AG10803 (cell line): ENCODE measurements at regions not wholly inside any gene's neighbourhood (a gene's known extent, or its start where the extent isn't known, plus 50 kb on each side); places are given as distances from the start of the nearest gene placed in this dataset.
"Not testable (repeated sequence)": the region's sequence is repeated elsewhere in the genome, so short reads cannot be mapped to it uniquely, and the experiment has no call there.

Experiments
- DNase-seq: peaks from one replicate; pipeline ENCODE4 v3.0.0; 2010; ENCODE audit warnings: low read depth
- H3K4me3 ChIP-seq: 2 replicates; pipeline ENCODE4 v1.5.1; 2011; ENCODE audit warnings: mild to moderate bottlenecking, low read length, control low read depth
- TF ChIP-seq, protein P1 (sequence below): conservative IDR thresholded peaks from 2 replicates; pipeline ENCODE4 v1.5.1; 2011; ENCODE audit warnings: mild to moderate bottlenecking, low read length, control low read depth, inconsistent platforms

DNA sequence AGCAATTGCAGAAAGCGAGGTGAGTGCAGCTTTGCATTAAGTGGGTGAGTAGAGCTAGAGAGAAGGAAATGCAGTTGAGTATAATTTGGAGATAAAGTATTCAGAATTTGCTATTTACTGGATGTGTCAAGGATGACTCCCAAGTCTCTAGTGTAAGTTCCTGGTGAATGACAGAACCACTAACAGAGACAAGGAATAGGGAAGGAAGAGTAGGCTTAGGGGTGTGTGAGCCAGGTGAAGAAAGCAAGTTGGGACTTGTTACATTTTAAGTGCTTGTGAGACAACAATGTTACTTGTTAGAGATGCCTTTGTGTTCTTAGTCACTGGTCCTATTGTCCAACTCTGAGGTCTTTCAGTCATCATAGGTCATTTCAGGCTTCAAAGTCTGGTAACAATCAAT, 70.8 kb downstream of the TBC1D26 start:
- H3K4me3 ChIP-seq, DNase-seq: not testable (repeated sequence)

DNA sequence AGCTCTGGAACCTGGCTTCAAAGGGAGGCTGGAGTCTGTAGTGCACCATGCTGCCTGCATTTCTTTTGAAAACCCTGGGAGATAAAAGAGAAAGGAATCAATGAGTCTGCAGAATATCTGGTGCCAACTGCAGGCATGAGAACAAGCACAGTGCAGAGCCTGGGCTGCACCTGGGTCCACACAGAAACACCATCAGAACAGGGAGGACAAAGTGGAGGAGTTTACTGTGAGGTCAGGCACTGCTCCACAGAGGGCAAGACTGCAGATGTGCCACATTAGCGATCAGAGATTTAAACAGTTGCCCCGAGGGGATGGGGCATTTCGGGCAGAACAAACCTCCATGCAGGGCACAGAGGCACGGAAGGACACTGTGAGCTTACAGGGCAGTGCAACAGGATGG, 74.7 kb downstream of the TBC1D26 start:
- H3K4me3 ChIP-seq, DNase-seq: not testable (repeated sequence)

DNA sequence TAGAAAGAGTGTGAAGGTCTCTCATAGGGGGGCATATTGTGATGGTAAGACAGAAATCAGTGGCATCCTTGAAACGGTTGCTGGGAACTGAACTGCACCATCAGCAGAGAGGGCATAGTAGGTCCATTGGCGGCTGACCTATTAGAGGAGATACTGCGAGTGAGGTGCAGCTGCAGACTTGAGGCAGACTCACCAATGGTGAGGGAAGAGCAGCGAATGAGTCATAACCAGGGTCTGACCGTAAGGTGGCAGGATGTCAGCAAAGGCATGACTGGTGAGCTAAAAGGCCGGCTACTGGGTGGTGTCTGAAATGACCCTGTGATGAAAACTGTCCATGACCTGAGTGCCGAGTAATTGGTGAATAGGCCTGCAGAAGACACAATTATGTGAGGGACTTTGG, 81.3 kb downstream of the TBC1D26 start:
- H3K4me3 ChIP-seq, DNase-seq: not testable (repeated sequence)

DNA sequence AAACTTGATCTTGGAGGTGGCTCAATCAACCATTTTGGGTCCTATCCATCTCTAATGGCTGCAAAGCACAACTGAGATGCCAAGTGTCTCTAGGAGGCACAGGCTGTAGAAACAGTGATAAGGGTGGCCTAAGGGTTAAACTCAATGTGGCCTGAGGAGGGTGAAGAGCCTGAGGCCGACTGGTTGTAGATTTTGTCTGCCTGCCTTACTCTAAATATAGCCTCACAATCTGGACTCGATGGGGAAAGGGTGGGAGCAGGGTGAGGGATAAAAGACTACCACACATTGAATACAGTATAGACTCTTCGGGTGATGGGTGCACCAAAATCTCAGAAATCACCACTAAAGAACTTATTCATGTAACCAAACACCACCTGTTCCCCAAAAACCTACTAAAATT, 81.9 kb downstream of the TBC1D26 start:
- not testable (repeated sequence) for DNase-seq, H3K4me3 ChIP-seq

DNA sequence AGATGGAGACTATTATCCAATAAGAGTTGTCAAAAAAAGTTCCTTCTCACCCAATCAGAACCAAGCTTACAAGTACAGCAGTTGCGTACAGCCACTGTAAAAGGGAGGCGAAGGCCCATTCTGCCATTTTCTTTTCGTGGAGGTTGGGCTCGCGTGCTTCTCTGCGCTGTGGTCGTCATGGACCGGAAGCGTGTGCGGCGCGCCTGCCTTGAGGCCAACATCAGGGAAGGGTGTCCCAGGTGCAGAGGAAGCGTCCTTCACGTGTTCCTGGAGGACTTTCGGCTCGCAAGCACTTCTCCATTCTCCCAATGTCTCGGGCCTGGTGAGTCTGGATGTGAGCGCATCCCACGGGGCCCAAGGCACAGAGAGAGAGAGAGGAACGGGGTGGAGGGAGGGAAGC, 85.8 kb downstream of the TBC1D26 start:
- H3K4me3 ChIP-seq, DNase-seq: not testable (repeated sequence)

DNA sequence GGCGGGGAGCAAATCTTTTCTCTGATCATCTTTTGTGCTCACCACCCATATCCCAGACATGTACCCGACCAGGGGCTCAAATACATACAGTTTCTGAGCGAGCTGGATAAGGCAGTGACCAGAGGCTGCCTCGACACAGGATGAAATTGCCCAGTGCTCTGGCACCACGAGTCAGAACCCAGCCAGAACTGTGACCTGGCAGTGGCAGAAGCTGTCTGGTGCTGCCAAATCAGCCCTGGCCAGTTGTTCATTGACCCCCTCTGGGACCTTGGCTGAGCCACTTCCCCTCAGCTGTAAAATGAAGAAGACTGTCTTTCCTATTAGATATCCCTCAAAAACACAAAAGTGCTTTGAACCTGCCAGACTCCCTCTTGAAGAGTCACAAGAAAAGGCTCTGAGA, 90.2 kb downstream of the TBC1D26 start:
- not testable (repeated sequence) for H3K4me3 ChIP-seq, DNase-seq

DNA sequence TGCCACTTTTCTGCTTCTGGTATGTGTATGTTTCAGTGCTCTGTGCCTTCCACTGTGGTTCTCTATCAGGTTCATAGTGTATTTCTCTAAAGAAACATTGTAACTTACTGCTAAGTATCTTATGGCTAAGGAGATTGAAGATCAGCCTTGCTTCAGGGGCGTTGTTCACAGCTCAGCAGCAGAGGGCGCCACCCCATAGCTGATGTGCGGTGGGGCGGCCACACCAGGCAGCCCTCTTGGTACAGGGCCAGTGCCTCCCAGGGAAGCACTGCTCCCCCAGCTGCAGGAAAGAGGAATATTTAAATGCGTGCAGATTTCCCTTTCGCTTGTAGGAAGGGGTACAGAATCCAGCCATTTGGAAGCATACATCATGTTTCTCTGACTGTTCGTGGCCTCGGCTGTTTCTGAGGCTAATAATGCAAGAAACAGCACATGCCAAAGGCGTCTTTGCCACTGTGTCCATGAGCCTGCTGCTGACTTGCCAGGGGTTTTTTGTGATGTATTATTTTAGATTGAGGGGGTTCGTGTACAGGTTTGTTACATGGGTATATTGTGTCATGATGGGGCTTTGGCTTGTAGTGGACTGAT, 96.7 kb downstream of the TBC1D26 start:
- H3K4me3 ChIP-seq = not testable (repeated sequence)
- peak; percentile 66 for DNase-seq
- TF ChIP-seq, protein P1, sequence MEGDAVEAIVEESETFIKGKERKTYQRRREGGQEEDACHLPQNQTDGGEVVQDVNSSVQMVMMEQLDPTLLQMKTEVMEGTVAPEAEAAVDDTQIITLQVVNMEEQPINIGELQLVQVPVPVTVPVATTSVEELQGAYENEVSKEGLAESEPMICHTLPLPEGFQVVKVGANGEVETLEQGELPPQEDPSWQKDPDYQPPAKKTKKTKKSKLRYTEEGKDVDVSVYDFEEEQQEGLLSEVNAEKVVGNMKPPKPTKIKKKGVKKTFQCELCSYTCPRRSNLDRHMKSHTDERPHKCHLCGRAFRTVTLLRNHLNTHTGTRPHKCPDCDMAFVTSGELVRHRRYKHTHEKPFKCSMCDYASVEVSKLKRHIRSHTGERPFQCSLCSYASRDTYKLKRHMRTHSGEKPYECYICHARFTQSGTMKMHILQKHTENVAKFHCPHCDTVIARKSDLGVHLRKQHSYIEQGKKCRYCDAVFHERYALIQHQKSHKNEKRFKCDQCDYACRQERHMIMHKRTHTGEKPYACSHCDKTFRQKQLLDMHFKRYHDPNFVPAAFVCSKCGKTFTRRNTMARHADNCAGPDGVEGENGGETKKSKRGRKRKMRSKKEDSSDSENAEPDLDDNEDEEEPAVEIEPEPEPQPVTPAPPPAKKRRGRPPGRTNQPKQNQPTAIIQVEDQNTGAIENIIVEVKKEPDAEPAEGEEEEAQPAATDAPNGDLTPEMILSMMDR = peak; percentile 68

DNA sequence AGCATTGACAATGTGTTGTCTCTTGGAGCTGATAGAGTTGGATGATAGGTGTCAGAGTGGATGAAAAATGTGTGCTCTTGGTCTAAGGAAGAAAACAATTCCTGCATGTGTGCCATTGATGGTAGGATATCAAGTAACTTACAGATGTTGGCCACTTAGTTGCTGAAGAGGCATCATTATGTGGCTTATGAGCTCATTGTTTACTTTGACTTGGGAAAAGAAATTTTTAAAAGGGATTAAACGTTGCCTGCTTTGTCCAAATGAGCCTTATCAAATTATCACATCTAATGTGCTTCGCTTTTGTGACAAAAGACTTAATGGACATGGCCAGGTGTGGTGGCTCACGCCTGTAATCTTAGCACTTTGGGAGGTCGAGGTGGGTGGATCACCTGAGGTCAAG, 98.1 kb downstream of the TBC1D26 start:
- DNase-seq, H3K4me3 ChIP-seq: not testable (repeated sequence)

DNA sequence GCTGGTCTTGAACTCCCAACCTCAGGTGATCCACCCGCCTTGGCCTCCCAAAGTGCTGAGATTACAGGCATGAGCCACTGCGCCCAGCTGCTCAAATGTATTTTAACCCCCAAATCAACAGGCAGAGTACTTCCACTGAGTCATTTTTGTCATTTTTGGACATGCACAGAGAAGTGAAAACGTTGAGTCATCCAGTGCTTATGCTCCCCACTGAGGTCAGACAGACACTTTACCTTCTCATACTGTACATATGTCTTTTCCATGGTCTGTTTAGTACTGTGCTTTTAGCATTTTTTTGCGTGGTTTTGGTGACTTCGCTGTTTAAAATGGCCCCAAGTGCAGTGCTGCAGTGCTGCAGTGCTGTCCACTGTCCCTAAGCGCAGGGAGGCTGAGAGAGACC, 99.1 kb downstream of the TBC1D26 start:
- DNase-seq = peak; percentile 30
- not testable (repeated sequence) for H3K4me3 ChIP-seq

DNA sequence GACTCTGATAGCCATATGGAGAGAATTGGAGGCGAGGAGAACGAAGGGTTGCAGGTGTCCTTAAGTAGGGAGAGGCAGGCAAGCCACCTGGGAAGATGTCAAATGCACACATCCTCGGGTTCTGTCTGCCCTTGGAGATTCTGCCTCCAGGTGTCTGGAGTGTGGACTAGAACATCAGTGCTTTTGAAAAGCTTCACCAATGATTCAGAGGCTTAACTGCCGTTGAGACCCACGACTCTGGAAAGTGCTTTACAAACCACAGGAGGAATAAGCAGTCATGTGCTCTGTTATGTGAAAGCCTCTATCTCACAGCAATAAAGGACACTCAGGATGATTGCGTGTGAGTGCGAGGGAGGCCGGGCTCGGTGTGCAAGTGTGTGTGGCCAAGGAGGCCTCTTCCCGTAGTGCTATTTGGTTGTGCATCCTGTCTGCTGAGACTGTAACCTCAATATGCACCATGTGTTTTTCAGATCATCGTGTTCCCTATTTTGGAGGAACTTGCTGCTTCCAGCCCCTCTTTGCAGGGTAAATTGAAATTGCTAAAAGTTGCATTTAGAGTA, 100.9 kb downstream of the TBC1D26 start:
- not testable (repeated sequence) for DNase-seq, H3K4me3 ChIP-seq

DNA sequence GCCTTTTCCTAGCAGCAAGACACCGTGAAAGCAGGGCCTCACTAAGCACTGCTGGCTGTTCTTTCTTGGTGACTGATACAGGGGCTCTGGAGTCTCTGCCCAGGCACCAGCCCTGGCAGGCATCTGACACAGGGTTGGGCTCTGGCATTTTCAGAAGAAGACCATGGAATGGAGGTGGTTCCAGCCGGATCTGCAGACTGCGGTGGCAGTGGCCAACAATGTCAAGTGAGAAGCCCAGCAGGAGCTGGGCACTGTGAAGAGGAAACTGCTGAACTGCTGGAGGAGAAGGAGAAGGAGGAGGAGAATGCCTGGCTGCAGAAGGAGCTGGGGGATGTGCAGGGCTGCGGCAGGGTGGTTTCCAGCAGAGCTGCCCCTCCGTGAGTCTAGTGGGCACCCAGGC, 101.8 kb downstream of the TBC1D26 start:
- not testable (repeated sequence) for H3K4me3 ChIP-seq, DNase-seq

DNA sequence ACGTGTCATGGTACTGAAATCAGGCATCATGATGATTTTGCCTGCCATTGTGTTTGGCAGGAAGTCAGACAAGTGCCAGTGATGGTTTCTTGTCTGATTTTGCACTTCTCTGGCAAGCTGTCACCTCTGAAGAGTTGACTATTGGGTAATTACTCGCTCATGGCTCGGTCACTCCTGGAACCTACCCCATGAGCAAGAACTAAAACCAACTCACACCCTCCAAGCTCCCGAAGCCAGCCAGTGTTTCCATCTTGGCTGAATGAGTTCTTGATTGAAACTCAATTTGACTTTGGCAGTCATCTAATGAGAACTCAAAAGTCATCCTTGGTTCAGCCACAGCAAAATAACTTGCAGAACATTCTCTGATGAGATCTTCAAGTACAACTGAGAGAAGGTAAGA, 103.4 kb downstream of the TBC1D26 start:
- H3K4me3 ChIP-seq, DNase-seq: not testable (repeated sequence)

DNA sequence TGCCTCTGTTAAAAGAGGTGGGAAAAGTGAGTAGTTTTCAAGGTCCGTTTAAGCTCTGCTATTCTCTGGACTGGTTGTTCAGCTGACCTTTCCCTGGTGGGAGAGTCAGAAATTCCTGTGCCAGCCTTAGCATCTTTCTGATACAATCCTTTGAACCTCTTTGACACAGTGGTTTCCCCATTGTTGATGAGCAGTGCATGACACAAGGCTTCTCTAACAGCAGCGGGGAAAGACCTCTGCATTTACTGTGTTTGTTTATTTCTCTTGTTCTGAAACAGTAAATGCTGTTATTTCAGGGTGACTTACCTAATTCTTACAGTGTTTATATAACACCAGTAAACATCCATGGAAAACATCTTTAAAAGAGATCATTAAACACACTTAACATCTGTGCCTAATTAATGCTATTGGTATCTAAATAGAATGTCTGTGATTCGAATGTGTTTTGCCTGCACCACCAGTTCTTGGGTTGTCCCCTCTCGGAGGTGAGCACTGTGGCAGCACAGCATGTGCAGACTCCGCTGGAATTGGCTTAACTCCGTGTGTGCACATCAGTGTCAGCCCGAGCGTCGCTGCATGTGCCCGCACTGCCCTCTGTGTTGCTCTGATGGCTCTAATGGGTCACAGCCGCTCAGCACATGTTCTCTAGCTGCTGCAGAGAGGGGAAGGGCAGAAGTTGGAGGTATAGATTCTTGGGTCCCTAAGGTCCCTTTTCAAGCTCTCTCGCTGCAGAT, 104.3 kb downstream of the TBC1D26 start:
- not testable (repeated sequence) for DNase-seq, H3K4me3 ChIP-seq

DNA sequence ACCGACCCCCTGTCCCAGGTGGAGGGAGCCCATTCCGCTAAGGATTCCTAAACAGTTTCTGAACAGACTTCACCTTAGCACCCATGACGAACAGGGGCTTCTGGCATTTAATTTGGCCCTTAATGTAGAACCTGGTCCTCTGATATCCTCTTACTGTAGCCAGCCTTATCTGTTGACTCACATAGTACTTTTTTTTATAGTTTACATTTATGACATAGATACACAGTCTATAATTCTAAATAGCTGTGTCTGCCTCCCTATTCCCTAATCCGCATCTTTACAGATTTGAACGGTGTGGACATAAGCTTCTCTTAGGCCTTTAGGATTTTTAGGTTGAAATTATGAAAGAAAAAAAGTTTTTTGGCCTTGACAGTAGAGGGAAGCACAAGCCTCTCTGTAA, 104.9 kb downstream of the TBC1D26 start:
- DNase-seq = not testable (repeated sequence)

DNA sequence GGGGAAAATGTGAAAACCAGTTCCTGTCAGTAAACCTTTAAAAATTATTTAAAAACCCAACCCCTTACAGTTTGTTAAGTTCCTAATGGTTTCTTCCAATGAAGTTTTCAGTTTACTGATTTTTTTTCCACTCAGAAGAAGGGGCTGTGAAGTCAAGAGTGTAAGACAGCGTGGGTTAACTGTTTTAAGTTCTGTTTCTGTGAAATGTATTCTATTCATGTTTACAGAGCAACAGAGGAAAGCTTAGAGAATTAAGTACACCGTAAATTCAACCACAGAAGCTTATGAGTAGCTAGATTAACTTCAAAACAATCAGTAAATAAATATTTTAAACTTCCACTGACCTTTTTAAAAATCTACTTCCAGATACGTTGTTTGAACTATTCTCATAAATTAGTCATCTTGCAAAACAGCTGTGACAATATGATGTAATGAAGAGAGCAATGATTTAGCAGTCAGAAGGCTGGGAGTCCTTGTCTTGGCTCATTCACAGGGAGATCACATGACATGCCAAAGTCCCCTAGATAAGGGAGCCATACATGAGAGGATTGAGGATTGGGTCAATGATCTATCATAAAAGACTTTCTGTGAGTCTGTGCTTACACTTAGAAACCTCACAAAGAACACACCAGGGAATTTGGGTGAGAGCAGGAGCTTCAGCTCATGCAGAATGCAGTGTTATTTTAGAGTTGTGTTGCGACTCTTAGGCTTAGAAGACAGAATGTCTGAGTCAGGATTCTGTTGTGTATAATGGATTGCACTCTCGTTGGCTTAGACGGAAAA, 97.3 kb upstream of the ADORA2B start:
- not testable (repeated sequence) for H3K4me3 ChIP-seq
- DNase-seq = peak; percentile 7

More for the DNA sequence above, 104.9 kb downstream of the TBC1D26 start:
- not testable (repeated sequence) for H3K4me3 ChIP-seq
